ENCODE measurements at regions not wholly inside any gene's neighbourhood (a gene's known extent, or its start where the extent isn't known, plus 50 kb on each side); places are given as distances from the start of the nearest gene placed in this dataset.

DNA sequence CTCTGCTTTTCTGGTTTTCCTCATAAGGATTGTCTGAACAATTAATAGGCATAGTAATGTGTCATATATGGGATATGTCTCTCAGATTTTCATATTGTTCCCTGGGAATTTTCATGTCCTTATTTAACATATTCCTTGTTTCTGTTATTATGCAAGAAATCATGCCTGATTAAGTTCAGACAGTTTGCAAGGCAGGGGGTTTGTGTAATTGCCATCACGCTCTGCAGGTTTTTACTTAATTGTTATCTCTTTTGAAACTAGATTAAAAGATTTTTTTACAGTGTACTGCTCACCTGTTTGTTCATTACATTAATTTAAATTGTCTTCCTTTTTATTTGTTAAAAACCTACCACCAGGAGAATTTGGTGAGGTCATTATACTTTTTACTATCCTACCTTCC lies 1253.2 kb upstream of the PRR20A start:
- TF ChIP-seq, protein P1, sequence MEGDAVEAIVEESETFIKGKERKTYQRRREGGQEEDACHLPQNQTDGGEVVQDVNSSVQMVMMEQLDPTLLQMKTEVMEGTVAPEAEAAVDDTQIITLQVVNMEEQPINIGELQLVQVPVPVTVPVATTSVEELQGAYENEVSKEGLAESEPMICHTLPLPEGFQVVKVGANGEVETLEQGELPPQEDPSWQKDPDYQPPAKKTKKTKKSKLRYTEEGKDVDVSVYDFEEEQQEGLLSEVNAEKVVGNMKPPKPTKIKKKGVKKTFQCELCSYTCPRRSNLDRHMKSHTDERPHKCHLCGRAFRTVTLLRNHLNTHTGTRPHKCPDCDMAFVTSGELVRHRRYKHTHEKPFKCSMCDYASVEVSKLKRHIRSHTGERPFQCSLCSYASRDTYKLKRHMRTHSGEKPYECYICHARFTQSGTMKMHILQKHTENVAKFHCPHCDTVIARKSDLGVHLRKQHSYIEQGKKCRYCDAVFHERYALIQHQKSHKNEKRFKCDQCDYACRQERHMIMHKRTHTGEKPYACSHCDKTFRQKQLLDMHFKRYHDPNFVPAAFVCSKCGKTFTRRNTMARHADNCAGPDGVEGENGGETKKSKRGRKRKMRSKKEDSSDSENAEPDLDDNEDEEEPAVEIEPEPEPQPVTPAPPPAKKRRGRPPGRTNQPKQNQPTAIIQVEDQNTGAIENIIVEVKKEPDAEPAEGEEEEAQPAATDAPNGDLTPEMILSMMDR (IDR thresholded peaks at IDR 0.05) = no peak
- TF ChIP-seq POLR2A (IDR thresholded peaks at IDR 0.05) = no peak

Measured in thyroid gland (tissue), 4 donors.